Mammary epithelial cell (primary cell): ENCODE measurements at regions not wholly inside any gene's neighbourhood (a gene's known extent, or its start where the extent isn't known, plus 50 kb on each side); places are given as distances from the start of the nearest gene placed in this dataset.

Source experiments
- CTCF ChIP-seq, 2 donors: IDR thresholded peaks in 1 of 2; conservative IDR thresholded peaks in 1 of 2; 2 replicates each; pipeline ENCODE4 v1.5.1; 2011 to 2012; ENCODE audit warnings: inconsistent platforms in 2 of 2, low read length in 2 of 2, mild to moderate bottlenecking in 2 of 2, control low read depth in 1 of 2, low read depth in 1 of 2; ENCODE audit not compliant: insufficient read depth in 1 of 2; ENCODE audit errors: extremely low read depth in 1 of 2
- EZH2 ChIP-seq: IDR thresholded peaks from 2 replicates; pipeline ENCODE4 v1.6.1; 2012; ENCODE audit warnings: low read length, inconsistent platforms, borderline replicate concordance

- no peak for TF ChIP-seq CTCF (conservative IDR thresholded peaks at IDR 0.05 in 1 of 2, IDR thresholded peaks at IDR 0.05 in 1 of 2; ENCODE audit: extremely low read depth in 1 of 2, insufficient read depth in 1 of 2, low read depth in 1 of 2, low read length in 2 of 2)
- no peak for TF ChIP-seq EZH2
These were observed 192.9 kb downstream of the C12orf75 start for GRCh38 chr12:105523164-105524057.
